OCI-LY7 (cell line): ENCODE measurements at regions not wholly inside any gene's neighbourhood (a gene's known extent, or its start where the extent isn't known, plus 50 kb on each side); places are given as distances from the start of the nearest gene placed in this dataset.

Source experiments
- BruUV-seq: library from RNA; stranded (reverse); fragments of 400-500 nt; replicated peaks from 2 replicates; lab custom pipeline; 2021; lab: Mats Ljungman, UMichigan
- CTCF ChIA-PET: fragments of 300-600 bp; sonication (Branson Sonifier 250); formaldehyde crosslinking; loops from one replicate; lab custom pipeline; 2022; ENCODE audit warnings: antibody characterized with exemption; ENCODE audit not compliant: unreplicated experiment; lab: Charles Lee
- POLR2A ChIA-PET: fragments of 300-600 bp; sonication (Branson Sonifier 250); formaldehyde crosslinking; loops from one replicate; lab custom pipeline; 2022; ENCODE audit warnings: antibody characterized with exemption; lab: Charles Lee
- DNase-seq: peaks from one replicate; pipeline ENCODE4 v3.0.0-alpha.2; 2015; ENCODE audit warnings: low spot score
- H2AFZ ChIP-seq: fragments of 200-600 bp; sonication (generic), shearing (Covaris generic); 2 replicates; pipeline ENCODE4 v1.6.1; 2014; ENCODE audit warnings: mild to moderate bottlenecking, antibody characterized with exemption, low read length, moderate library complexity
- H3K27ac ChIP-seq: fragments of 200-600 bp; sonication (generic); 2 replicates; pipeline ENCODE4 v1.5.1; 2014; ENCODE audit warnings: mixed run types, low read depth, mild to moderate bottlenecking, moderate library complexity, low read length, inconsistent platforms; ENCODE audit not compliant: poor library complexity, severe bottlenecking
- H3K36me3 ChIP-seq: fragments of 200-600 bp; sonication (generic); 2 replicates; pipeline ENCODE4 v1.6.1; 2014; ENCODE audit warnings: mild to moderate bottlenecking, antibody characterized with exemption, low read length, moderate library complexity, mixed read lengths; ENCODE audit not compliant: insufficient read depth
- H3K4me1 ChIP-seq: fragments of 200-600 bp; sonication (generic); 2 replicates; pipeline ENCODE4 v1.5.1; 2014; ENCODE audit warnings: mild to moderate bottlenecking, low read length; ENCODE audit not compliant: insufficient read depth, poor library complexity, severe bottlenecking
- H3K4me2 ChIP-seq: fragments of 200-600 bp; sonication (generic); 2 replicates; pipeline ENCODE4 v1.6.1; 2014; ENCODE audit warnings: mild to moderate bottlenecking, low read length
- H3K4me3 ChIP-seq: fragments of 200-600 bp; sonication (generic); 2 replicates; pipeline ENCODE4 v1.5.1; 2014; ENCODE audit warnings: mild to moderate bottlenecking, low read depth, low read length; ENCODE audit not compliant: poor library complexity, severe bottlenecking
- H3K79me2 ChIP-seq: fragments of 200-600 bp; sonication (generic); 2 replicates; pipeline ENCODE4 v1.6.1; 2016; ENCODE audit warnings: low read depth, mild to moderate bottlenecking, low read length, moderate library complexity, mixed read lengths; ENCODE audit not compliant: insufficient read depth
- H3K9me2 ChIP-seq: fragments of 200-600 bp; sonication (generic); 2 replicates; pipeline ENCODE4 v1.6.1; 2016; ENCODE audit warnings: mild to moderate bottlenecking, low read length, mixed read lengths; ENCODE audit not compliant: insufficient read depth
- H3K9me3 ChIP-seq: fragments of 200-600 bp; sonication (generic); 2 replicates; pipeline ENCODE4 v1.6.1; 2014; ENCODE audit warnings: mild to moderate bottlenecking, mixed run types, low read length, mixed read lengths
- H4K20me1 ChIP-seq: fragments of 200-600 bp; sonication (generic); 2 replicates; pipeline ENCODE4 v1.6.1; 2014; ENCODE audit warnings: mild to moderate bottlenecking, antibody characterized with exemption, low read length, moderate library complexity, mixed read lengths; ENCODE audit not compliant: insufficient read depth
- EZH2phosphoT487 ChIP-seq: fragments of 200-600 bp; sonication (generic); IDR thresholded peaks from 2 replicates; pipeline ENCODE4 v1.6.1; 2018; ENCODE audit warnings: low read depth, borderline replicate concordance, mild to moderate bottlenecking, mixed run types, antibody characterized with exemption, low read length, moderate library complexity, mixed read lengths
- intact Hi-C: fragments of 100-400 bp; cut with micrococcal nuclease; formaldehyde crosslinking; loops from one replicate; pipeline ENCODE4 v1.10.0; 2022; ENCODE audit not compliant: unreplicated experiment
- TF ChIP-seq, protein P1 (sequence below): fragments of 200-600 bp; sonication (generic); conservative IDR thresholded peaks from 2 replicates; pipeline ENCODE4 v1.5.1; 2014; ENCODE audit warnings: mild to moderate bottlenecking, antibody characterized with exemption, low read length, moderate library complexity, mixed read lengths

DNA sequence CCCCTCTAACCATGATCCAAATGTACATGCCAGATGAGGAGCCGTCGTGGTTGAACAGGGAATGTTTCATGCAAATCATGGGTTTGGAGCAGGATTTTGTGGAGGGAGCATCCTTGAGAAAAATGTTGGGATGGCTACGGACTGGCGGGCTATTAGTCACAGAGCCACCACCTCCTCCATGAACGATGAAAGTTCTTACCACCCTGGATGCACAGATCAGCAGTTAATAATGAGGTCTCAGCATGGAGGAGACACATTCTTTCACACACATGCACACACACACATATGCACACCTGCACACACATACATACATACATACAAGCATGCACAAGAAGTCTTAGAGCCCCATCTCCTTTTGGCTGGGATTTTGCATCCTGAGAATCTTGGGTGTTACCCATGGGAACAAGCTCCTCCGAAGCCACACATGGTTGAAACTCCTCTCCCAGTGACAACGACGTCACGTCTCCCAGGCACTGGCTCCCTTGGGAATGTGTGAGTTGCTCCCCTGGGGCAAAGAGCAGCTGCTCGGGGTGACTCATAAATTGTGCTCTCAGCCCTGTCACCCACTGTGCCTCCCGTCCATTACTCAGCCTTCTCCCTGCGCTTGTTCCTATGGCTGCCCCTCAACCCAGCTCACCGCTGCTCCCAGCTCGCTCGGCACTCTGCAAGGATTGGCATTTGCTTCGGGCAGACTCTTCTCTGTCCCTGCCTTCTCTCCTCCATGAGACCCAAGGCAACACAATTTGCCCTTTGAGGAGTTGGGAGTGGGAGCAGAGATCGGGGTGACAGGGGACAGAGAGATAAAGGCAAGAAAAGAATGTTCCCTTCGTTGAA is 344.6 kb downstream of the SOX9 start:
- POLR2A ChIA-PET = no interaction called here
- Histone ChIP-seq H4K20me1 (no peaks in the 10 kb centered on the region), H2AFZ (no peak overlapping the region), H3K27ac (no peak overlapping the region), H3K4me3 (no peak overlapping the region), H3K9me2 (no peaks in the 10 kb centered on the region), H3K4me2 (no peak overlapping the region), H3K36me3 (no peaks in the 10 kb centered on the region), H3K4me1 (no peaks in the 10 kb centered on the region), H3K9me3 (no peaks in the 10 kb centered on the region), H3K79me2 (no peaks in the 10 kb centered on the region)
- TF ChIP-seq, protein P1, sequence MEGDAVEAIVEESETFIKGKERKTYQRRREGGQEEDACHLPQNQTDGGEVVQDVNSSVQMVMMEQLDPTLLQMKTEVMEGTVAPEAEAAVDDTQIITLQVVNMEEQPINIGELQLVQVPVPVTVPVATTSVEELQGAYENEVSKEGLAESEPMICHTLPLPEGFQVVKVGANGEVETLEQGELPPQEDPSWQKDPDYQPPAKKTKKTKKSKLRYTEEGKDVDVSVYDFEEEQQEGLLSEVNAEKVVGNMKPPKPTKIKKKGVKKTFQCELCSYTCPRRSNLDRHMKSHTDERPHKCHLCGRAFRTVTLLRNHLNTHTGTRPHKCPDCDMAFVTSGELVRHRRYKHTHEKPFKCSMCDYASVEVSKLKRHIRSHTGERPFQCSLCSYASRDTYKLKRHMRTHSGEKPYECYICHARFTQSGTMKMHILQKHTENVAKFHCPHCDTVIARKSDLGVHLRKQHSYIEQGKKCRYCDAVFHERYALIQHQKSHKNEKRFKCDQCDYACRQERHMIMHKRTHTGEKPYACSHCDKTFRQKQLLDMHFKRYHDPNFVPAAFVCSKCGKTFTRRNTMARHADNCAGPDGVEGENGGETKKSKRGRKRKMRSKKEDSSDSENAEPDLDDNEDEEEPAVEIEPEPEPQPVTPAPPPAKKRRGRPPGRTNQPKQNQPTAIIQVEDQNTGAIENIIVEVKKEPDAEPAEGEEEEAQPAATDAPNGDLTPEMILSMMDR = no peak
- no peak for TF ChIP-seq EZH2phosphoT487
- no peak for DNase-seq
- BruUV-seq = no TSS peak
- intact Hi-C loops = no loop called here
- CTCF ChIA-PET = no interaction called here

DNA sequence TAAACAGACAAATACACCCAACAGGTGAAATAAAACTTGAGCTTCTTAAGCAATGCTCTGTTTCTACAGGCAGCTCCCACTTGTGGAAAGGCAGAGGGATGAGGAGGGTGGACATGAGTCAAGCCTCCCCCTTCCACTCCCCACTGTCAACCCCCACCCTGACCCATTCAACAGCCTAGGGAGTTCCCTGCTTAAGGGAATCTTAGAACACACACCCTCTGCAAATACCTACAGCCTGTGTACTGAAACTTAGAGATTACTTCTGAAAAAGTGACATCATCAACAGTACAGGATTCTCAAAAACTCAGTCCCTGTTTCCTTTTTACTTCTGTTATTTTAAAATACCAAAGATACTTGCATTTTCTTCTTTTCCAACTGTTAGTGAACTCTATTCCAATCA is 345.4 kb downstream of the SOX9 start:
- Histone ChIP-seq H3K4me2 (no peak overlapping the region), H3K36me3 (no peaks in the 10 kb centered on the region), H3K4me3 (no peak overlapping the region), H2AFZ (no peak overlapping the region), H3K9me3 (no peaks in the 10 kb centered on the region), H3K9me2 (no peaks in the 10 kb centered on the region), H3K4me1 (no peaks in the 10 kb centered on the region), H3K79me2 (no peaks in the 10 kb centered on the region), H4K20me1 (no peaks in the 10 kb centered on the region), H3K27ac (no peak overlapping the region)
- CTCF ChIA-PET = no interaction called here
- BruUV-seq = no TSS peak
- DNase-seq = no peak
- intact Hi-C loops = no loop called here
- POLR2A ChIA-PET = interaction anchor here (0.6 kb wide), 1 partner anchor 80 kb away, joined by 4 read pairs; no protein-coding TSS in a partner anchor
- no peak for TF ChIP-seq EZH2phosphoT487
- TF ChIP-seq, protein P1 = no peak

DNA sequence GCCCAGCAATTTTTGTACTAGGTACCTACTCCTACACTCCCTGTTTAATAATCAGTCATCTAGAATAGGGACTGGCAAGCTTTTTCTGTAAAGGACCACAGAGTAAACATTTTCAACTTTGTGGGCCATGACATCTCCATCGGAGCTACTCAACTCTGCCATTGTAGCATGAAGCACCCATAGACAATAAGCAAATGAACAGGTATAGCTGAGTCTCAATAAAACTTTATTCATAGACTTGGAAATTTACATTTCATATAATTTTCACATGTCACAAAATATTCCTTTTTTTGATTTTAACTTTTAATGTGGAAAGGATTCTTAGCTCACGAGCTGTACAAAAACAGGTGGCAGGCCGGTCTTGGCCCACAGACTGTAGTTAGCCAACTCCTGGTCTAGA is 345.8 kb downstream of the SOX9 start:
- H3K36me3 ChIP-seq = no peaks in the 10 kb centered on the region
- no peaks in the 10 kb centered on the region for H3K4me1 ChIP-seq
- no peaks in the 10 kb centered on the region for H4K20me1 ChIP-seq
- no peaks in the 10 kb centered on the region for H3K79me2 ChIP-seq
- POLR2A ChIA-PET = interaction anchor here (0.6 to 0.7 kb wide), 2 partner anchors 18 to 80 kb away, joined by 3 to 4 read pairs; no protein-coding TSS in a partner anchor
- H3K9me2 ChIP-seq = no peaks in the 10 kb centered on the region
- no peak overlapping the region for H2AFZ ChIP-seq
- TF ChIP-seq, protein P1 = no peak
- no peak for TF ChIP-seq EZH2phosphoT487
- intact Hi-C loops = no loop called here
- H3K27ac ChIP-seq = no peak overlapping the region
- DNase-seq = no peak
- BruUV-seq = no TSS peak
- H3K4me2 ChIP-seq = no peak overlapping the region
- no peaks in the 10 kb centered on the region for H3K9me3 ChIP-seq
- CTCF ChIA-PET = no interaction called here
- no peak overlapping the region for H3K4me3 ChIP-seq
